ENCODE measurements at regions not wholly inside any gene's neighbourhood (a gene's known extent, or its start where the extent isn't known, plus 50 kb on each side); places are given as distances from the start of the nearest gene placed in this dataset.

DNA sequence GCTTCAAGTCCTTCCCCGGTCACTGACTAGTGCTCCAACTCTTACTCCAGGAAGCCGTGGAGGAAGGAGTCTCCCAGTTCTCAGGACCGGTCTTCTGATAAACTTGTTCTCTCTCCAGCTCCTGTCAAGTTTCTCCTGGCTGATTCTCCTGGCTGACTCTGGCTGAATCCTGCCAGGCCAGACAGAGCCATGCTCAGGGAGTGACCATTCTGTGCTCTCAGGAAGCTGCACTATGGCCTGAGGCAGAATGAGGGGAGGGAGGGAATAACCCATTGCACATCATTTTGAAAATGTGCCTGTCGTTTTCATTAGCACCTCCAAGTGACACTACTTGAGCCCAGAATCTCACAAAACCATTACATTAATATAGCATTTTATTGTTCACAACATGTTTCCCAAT is 80.8 kb downstream of the IFNG start (continued):
- TF ChIP-seq, protein P1, sequence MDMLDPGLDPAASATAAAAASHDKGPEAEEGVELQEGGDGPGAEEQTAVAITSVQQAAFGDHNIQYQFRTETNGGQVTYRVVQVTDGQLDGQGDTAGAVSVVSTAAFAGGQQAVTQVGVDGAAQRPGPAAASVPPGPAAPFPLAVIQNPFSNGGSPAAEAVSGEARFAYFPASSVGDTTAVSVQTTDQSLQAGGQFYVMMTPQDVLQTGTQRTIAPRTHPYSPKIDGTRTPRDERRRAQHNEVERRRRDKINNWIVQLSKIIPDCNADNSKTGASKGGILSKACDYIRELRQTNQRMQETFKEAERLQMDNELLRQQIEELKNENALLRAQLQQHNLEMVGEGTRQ (CRISPR knock-in tag; IDR thresholded peaks at IDR 0.05): no peak

DNA sequence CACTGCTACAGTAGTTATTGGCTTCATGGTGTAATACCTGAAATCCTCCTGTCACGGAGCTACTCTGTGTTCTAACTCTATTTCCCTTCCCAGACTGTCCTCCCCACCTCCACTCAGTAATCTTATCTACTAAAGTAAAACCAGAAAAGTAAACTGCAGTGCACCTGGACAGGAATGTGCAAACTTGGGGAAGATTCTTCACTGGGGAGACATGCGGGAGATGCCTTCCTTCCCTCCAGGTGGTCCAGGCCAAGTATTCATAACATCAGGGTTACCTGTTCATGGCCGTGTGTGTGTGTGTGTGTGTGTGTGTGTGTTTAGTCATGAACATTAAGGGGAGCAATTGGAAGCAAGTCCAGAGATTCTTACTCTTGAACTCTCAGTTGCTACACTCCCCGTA is 84.1 kb downstream of the IFNG start:
- TF ChIP-seq FOXP1 (CRISPR knock-in tag; IDR thresholded peaks at IDR 0.05; ENCODE audit: borderline replicate concordance) (no peak), HMGA2 (CRISPR knock-in tag; IDR thresholded peaks at IDR 0.05) (no peak), NFYB (CRISPR knock-in tag; conservative IDR thresholded peaks at IDR 0.05; ENCODE audit: low read depth) (no peak), ZNF396 (CRISPR knock-in tag; IDR thresholded peaks at IDR 0.05; ENCODE audit: borderline replicate concordance) (no peak), ATF1 (CRISPR knock-in tag; IDR thresholded peaks at IDR 0.05) (no peak)
- TF ChIP-seq, protein P2, sequence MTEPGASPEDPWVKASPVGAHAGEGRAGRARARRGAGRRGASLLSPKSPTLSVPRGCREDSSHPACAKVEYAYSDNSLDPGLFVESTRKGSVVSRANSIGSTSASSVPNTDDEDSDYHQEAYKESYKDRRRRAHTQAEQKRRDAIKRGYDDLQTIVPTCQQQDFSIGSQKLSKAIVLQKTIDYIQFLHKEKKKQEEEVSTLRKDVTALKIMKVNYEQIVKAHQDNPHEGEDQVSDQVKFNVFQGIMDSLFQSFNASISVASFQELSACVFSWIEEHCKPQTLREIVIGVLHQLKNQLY (CRISPR knock-in tag; IDR thresholded peaks at IDR 0.05): no peak
- TF ChIP-seq, protein P3, sequence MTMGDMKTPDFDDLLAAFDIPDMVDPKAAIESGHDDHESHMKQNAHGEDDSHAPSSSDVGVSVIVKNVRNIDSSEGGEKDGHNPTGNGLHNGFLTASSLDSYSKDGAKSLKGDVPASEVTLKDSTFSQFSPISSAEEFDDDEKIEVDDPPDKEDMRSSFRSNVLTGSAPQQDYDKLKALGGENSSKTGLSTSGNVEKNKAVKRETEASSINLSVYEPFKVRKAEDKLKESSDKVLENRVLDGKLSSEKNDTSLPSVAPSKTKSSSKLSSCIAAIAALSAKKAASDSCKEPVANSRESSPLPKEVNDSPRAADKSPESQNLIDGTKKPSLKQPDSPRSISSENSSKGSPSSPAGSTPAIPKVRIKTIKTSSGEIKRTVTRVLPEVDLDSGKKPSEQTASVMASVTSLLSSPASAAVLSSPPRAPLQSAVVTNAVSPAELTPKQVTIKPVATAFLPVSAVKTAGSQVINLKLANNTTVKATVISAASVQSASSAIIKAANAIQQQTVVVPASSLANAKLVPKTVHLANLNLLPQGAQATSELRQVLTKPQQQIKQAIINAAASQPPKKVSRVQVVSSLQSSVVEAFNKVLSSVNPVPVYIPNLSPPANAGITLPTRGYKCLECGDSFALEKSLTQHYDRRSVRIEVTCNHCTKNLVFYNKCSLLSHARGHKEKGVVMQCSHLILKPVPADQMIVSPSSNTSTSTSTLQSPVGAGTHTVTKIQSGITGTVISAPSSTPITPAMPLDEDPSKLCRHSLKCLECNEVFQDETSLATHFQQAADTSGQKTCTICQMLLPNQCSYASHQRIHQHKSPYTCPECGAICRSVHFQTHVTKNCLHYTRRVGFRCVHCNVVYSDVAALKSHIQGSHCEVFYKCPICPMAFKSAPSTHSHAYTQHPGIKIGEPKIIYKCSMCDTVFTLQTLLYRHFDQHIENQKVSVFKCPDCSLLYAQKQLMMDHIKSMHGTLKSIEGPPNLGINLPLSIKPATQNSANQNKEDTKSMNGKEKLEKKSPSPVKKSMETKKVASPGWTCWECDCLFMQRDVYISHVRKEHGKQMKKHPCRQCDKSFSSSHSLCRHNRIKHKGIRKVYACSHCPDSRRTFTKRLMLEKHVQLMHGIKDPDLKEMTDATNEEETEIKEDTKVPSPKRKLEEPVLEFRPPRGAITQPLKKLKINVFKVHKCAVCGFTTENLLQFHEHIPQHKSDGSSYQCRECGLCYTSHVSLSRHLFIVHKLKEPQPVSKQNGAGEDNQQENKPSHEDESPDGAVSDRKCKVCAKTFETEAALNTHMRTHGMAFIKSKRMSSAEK (CRISPR knock-in tag; IDR thresholded peaks at IDR 0.05; ENCODE audit: borderline replicate concordance): no peak
- no peaks in the 10 kb centered on the region for H3K36me3 Mint-ChIP-seq
- H3K9me3 Mint-ChIP-seq: peaks cover 3% of the 10 kb centered on the region
- H3K4me1 Mint-ChIP-seq: peaks cover 12% of the 10 kb centered on the region
- H3K4me3 Mint-ChIP-seq: no peak overlapping the region
- H3K27me3 Mint-ChIP-seq (ENCODE audit: low read depth): peaks cover 41% of the 10 kb centered on the region
- DNase-seq (ENCODE audit: low spot score) (no peak), ATAC-seq (no peak)
- ChIA-PET POLR2A (no interaction called here), CTCF (interaction anchor here (1.5 kb wide), 1 partner anchor 38 kb away, joined by 3 read pairs; no protein-coding TSS in a partner anchor)
- no peak overlapping the region for H3K27ac Mint-ChIP-seq

DNA sequence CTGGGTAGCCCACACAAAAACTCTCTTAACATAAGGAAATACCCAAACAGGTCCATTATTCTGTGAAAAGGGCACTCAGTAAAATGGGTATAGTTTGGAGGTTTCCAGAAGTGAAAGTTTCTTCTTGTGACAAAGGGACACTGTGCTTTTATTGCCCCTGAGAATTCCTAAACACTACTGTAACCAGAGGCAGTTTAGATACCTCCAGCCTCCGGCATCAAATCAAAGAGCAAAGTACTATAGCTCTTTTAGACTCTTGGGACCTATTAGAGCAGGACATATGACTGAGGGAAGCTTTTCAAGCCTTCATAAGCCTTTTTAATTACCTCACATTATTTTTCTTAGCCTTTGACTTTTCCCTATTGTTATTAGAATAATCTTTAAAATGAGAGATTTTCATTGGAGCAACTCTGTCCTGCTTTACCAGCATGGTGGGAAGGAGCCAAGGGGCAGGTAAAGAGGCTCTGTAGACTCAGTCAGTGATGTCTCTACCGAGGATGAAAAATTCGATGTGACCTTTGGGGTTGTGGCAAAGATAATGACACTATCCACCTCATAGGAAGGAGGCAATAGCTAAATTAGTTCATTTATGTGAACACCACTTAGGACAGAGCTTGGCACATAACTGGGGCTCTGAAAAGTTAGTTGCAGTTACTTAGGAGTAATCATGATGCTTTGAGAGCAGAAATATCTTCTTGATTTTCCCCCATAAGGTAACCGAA is 85.1 kb downstream of the IFNG start:
- ChIA-PET CTCF (interaction anchor here (0.6 to 1.5 kb wide), 2 partner anchors 39 to 84 kb away, joined by 3 to 4 read pairs; no protein-coding TSS in a partner anchor), POLR2A (no interaction called here)
- no peak for DNase-seq (ENCODE audit: low spot score)
- no peak for ATAC-seq
- Mint-ChIP-seq H3K27me3 (ENCODE audit: low read depth) (peaks cover 44% of the 10 kb centered on the region), H3K36me3 (no peaks in the 10 kb centered on the region), H3K27ac (no peak overlapping the region), H3K4me1 (peaks cover 10% of the 10 kb centered on the region), H3K4me3 (no peak overlapping the region), H3K9me3 (peaks cover 5% of the 10 kb centered on the region)
- TF ChIP-seq ZNF396 (CRISPR knock-in tag; IDR thresholded peaks at IDR 0.05; ENCODE audit: borderline replicate concordance) (no peak), ZNF423 (CRISPR knock-in tag; IDR thresholded peaks at IDR 0.05) (no peak), CREB1 (CRISPR knock-in tag; IDR thresholded peaks at IDR 0.05) (no peak), ZNF121 (CRISPR knock-in tag; IDR thresholded peaks at IDR 0.05) (no peak), PRRX2 (CRISPR knock-in tag; IDR thresholded peaks at IDR 0.05) (no peak), OVOL2 (CRISPR knock-in tag; IDR thresholded peaks at IDR 0.05; ENCODE audit: borderline replicate concordance) (no peak), ZNF219 (CRISPR knock-in tag; IDR thresholded peaks at IDR 0.05; ENCODE audit: borderline replicate concordance) (no peak)
- TF ChIP-seq, protein P4, sequence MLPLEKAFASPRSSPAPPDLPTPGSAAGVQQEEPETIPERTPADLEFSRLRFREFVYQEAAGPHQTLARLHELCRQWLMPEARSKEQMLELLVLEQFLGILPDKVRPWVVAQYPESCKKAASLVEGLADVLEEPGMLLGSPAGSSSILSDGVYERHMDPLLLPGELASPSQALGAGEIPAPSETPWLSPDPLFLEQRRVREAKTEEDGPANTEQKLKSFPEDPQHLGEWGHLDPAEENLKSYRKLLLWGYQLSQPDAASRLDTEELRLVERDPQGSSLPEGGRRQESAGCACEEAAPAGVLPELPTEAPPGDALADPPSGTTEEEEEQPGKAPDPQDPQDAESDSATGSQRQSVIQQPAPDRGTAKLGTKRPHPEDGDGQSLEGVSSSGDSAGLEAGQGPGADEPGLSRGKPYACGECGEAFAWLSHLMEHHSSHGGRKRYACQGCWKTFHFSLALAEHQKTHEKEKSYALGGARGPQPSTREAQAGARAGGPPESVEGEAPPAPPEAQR (CRISPR knock-in tag; IDR thresholded peaks at IDR 0.05): no peak

All from WTC11 (cell line).